Suprapubic skin (tissue), 4 donors: ENCODE measurements at regions not wholly inside any gene's neighbourhood (a gene's known extent, or its start where the extent isn't known, plus 50 kb on each side); places are given as distances from the start of the nearest gene placed in this dataset.

Experiments used
- DNase-seq, 2 donors: peaks; one replicate each; pipeline ENCODE4 v3.0.0-alpha.2; 2019; ENCODE audit warnings: low spot score in 2 of 2
- H3K27ac ChIP-seq: fragments of 200-600 bp; sonication (generic); one replicate; pipeline ENCODE4 v1.5.1; 2019
- H3K27me3 ChIP-seq: fragments of 200-600 bp; sonication (generic); one replicate; pipeline ENCODE4 v1.5.1; 2019
- H3K36me3 ChIP-seq: fragments of 200-600 bp; sonication (generic); one replicate; pipeline ENCODE4 v1.5.1; 2019
- H3K4me1 ChIP-seq: fragments of 200-600 bp; sonication (generic); one replicate; pipeline ENCODE4 v1.5.1; 2019
- H3K4me3 ChIP-seq: fragments of 200-600 bp; sonication (generic); one replicate; pipeline ENCODE4 v1.5.1; 2019; ENCODE audit warnings: mild to moderate bottlenecking
- H3K9me3 ChIP-seq: fragments of 200-600 bp; sonication (generic); one replicate; pipeline ENCODE4 v1.5.1; 2019
- EP300 ChIP-seq: sonication (generic); formaldehyde crosslinking; IDR thresholded peaks from one replicate; pipeline ENCODE4 v1.6.1; 2017; ENCODE audit warnings: antibody characterized with exemption
- POLR2A ChIP-seq, 2 donors: fragments of 450-650 bp; IDR thresholded peaks; one replicate each; pipeline ENCODE4 v1.6.1; 2017; ENCODE audit warnings: antibody characterized with exemption in 2 of 2, mild to moderate bottlenecking in 2 of 2, moderate library complexity in 2 of 2
- POLR2AphosphoS5 ChIP-seq, 3 donors: sonication (generic); formaldehyde crosslinking; IDR thresholded peaks; one replicate each; pipeline ENCODE4 v1.6.1; 2017; ENCODE audit warnings: antibody characterized with exemption in 3 of 3
- WGBS: methylation state at CpG from one replicate; pipeline ENCODE4 v1.1.5; 2018; 5-methylcytosine and 5-hydroxymethylcytosine counted together
- TF ChIP-seq, protein P1 (sequence below), 2 donors: fragments of 200-600 bp in 1 of 2; fragments of 450-650 bp in 1 of 2; sonication (generic) in 1 of 2; IDR thresholded peaks; one replicate each; pipeline ENCODE4 v1.5.1; 2016 to 2019; ENCODE audit warnings: antibody characterized with exemption in 2 of 2, mild to moderate bottlenecking in 1 of 2, moderate library complexity in 1 of 2

DNA sequence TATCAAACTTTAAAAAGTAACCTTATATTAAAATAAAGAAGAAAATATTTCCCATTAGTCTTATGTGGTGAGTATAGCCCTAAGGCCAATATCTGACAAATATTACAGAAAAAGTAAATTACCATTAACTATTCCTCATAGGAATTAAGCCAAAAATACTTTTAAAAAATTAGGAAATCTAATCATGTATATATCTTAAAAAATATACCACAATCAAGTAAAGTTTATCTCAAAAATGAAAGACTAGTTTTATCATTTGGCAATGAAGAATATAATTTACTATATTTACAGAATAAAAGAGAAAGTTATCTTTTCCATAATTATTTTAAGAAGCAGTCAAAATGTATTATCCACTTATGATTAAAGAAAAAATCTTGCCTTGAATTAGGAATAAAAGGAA is 458.8 kb upstream of the ZNF462 start:
- H3K27me3 ChIP-seq: peaks cover 2% of the 10 kb centered on the region
- no peak overlapping the region for H3K4me3 ChIP-seq
- H3K9me3 ChIP-seq: no peaks in the 10 kb centered on the region
- DNase-seq: no peak
- no peak for TF ChIP-seq POLR2AphosphoS5 (IDR thresholded peaks at IDR 0.05)
- TF ChIP-seq POLR2A (IDR thresholded peaks at IDR 0.05): no peak
- TF ChIP-seq, protein P1, sequence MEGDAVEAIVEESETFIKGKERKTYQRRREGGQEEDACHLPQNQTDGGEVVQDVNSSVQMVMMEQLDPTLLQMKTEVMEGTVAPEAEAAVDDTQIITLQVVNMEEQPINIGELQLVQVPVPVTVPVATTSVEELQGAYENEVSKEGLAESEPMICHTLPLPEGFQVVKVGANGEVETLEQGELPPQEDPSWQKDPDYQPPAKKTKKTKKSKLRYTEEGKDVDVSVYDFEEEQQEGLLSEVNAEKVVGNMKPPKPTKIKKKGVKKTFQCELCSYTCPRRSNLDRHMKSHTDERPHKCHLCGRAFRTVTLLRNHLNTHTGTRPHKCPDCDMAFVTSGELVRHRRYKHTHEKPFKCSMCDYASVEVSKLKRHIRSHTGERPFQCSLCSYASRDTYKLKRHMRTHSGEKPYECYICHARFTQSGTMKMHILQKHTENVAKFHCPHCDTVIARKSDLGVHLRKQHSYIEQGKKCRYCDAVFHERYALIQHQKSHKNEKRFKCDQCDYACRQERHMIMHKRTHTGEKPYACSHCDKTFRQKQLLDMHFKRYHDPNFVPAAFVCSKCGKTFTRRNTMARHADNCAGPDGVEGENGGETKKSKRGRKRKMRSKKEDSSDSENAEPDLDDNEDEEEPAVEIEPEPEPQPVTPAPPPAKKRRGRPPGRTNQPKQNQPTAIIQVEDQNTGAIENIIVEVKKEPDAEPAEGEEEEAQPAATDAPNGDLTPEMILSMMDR (IDR thresholded peaks at IDR 0.05): no peak
- no peak for TF ChIP-seq EP300
- H3K4me1 ChIP-seq: no peaks in the 10 kb centered on the region
- H3K36me3 ChIP-seq: no peaks in the 10 kb centered on the region
- H3K27ac ChIP-seq: no peak overlapping the region

DNA sequence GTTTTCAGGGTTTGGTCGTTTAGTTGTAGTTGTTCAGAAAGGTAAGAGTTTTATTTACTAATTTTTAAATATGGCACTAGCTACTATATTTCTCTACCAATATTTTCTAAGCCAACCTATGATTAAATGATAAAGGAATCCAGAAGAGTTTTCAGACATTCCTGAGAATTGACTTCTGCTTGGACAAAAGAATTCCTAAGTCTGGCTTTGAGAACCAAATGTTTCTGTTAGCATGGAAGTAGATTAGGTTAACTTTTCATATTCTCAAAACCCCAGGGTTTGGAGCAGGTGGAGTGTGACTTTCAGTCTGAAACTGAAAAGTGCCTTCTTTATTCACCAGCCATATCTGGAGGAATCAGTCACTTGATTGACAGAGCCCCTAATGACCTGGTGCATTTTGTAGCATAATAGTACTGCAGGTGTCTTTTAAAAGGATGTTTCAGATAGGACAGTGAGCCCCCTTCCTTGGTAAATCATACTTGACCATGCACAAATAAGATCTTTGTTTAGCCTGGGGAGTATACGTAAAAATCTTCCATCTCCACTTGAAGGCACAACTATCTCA is 457.0 kb upstream of the ZNF462 start:
- no peaks in the 10 kb centered on the region for H3K9me3 ChIP-seq
- no peak overlapping the region for H3K4me3 ChIP-seq
- no peak overlapping the region for H3K27ac ChIP-seq
- WGBS: 76% methylated on average over 2 of the region's 2 CpGs
- H3K36me3 ChIP-seq: no peaks in the 10 kb centered on the region
- no peaks in the 10 kb centered on the region for H3K4me1 ChIP-seq
- peaks cover 2% of the 10 kb centered on the region for H3K27me3 ChIP-seq
- DNase-seq: no peak
- TF ChIP-seq, protein P1 (IDR thresholded peaks at IDR 0.05): no peak
- TF ChIP-seq POLR2A (IDR thresholded peaks at IDR 0.05): no peak
- TF ChIP-seq POLR2AphosphoS5 (IDR thresholded peaks at IDR 0.05): no peak
- TF ChIP-seq EP300: no peak

DNA sequence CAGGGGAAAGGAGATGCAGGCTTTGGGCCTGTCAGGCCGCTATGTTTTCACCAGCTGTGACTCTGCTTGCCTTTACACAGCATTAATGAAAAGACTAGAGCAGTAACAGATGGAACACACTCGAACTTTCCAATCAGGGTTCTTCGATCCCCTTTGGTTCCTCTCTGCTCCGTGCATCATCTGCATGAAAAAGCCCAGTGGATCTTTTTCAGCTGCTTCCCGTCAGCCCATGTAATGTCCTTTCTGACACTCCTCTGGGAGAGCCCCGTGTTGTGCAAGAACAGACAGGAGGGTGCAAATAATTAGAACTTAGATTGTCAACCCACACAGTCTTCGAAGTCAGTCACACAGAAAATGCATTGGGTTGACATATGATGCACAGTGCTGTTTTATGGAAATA is 448.9 kb upstream of the ZNF462 start:
- Histone ChIP-seq H3K4me3 (no peak overlapping the region), H3K27me3 (no peaks in the 10 kb centered on the region), H3K27ac (no peak overlapping the region), H3K36me3 (no peaks in the 10 kb centered on the region), H3K4me1 (no peaks in the 10 kb centered on the region), H3K9me3 (no peaks in the 10 kb centered on the region)
- TF ChIP-seq POLR2A (IDR thresholded peaks at IDR 0.05) (no peak), POLR2AphosphoS5 (IDR thresholded peaks at IDR 0.05) (no peak), EP300 (no peak)
- TF ChIP-seq, protein P1 (IDR thresholded peaks at IDR 0.05): no peak
- 78% methylated on average over 7 of the region's 7 CpGs for WGBS
- no peak for DNase-seq

DNA sequence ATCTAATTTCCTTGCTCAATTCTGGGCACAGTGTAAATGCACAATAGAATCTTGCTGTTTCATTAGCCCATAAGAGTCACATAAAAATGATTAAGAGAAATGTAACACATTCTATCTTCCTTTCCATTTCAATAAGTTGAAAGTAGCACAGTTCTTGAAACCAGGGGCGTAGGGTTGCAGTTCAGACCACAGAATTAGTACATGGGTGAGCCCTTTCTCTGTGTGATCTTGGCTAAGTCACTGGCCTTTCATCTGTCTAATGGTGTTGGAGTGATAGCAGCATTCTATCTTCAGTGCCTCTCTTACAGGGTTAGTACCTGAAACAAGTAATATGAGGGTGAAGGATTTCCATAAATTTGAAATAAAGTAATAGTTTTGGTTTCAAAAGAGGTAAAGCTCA is 445.3 kb upstream of the ZNF462 start:
- no peaks in the 10 kb centered on the region for H3K9me3 ChIP-seq
- 96% methylated on average over 1 of the region's 1 CpG for WGBS
- H3K4me3 ChIP-seq: no peak overlapping the region
- TF ChIP-seq, protein P1 (IDR thresholded peaks at IDR 0.05): no peak
- H3K4me1 ChIP-seq: no peaks in the 10 kb centered on the region
- H3K36me3 ChIP-seq: no peaks in the 10 kb centered on the region
- no peak overlapping the region for H3K27ac ChIP-seq
- no peaks in the 10 kb centered on the region for H3K27me3 ChIP-seq
- no peak for DNase-seq

DNA sequence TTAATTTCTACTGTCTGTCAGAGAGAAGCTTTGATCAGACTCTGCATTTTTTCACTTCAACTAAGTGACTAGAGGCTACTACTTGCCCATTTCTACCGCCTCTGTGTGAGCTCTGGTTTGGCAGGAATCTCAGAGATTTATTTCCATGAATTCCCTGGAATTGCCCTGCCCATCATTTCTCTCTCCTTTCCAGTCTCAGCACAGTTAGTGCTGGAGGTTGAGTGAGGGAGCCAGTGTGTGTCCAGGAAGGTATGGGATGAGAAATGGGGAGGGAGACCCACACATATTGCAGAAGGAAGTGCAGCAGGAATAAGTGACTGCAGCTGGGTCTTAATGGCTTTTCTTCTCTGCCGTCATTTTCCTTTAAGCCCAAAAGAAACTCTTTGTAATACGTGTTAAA is 443.1 kb upstream of the ZNF462 start:
- no peak for DNase-seq
- TF ChIP-seq EP300: no peak
- TF ChIP-seq, protein P1 (IDR thresholded peaks at IDR 0.05): no peak
- Histone ChIP-seq H3K4me1 (no peaks in the 10 kb centered on the region), H3K36me3 (no peaks in the 10 kb centered on the region), H3K9me3 (no peaks in the 10 kb centered on the region), H3K27me3 (no peaks in the 10 kb centered on the region), H3K27ac (no peak overlapping the region), H3K4me3 (no peak overlapping the region)
- 20% methylated on average over 3 of the region's 3 CpGs for WGBS
